ENCODE measurements at regions not wholly inside any gene's neighbourhood (a gene's known extent, or its start where the extent isn't known, plus 50 kb on each side); places are given as distances from the start of the nearest gene placed in this dataset.
A peak's percentile ranks its signal among the peaks of the same experiment; 100 is the strongest.
"Not testable (repeated sequence)": the region's sequence is repeated elsewhere in the genome, so short reads cannot be mapped to it uniquely, and the experiment has no call there.

- H3K27ac ChIP-seq; H3K4me1 ChIP-seq (replicated peaks in 1 of 2); ATAC-seq (replicated peaks in 6 of 8); in situ Hi-C loops (cut with MboI; ENCODE audit: low pct_unique_long_range_greater_than_20kb in 2 of 9, low sequenced_read_pairs in 9 of 9, unreplicated experiment in 9 of 9); H3K4me3 ChIP-seq: not testable (repeated sequence)
- 15 to 100% (median 89%) methylated on average over 1 to 3 of the region's 3 CpGs; no CpG with 5 or more reads in 1 of the 10 experiments for WGBS, 10 experiments
Observed at GRCh38 chr3:187494056-187494455, 125.9 kb downstream of the RTP4 start.

GRCh38 chr3:187491371-187491770 is 123.2 kb downstream of the RTP4 start:
- in situ Hi-C loops (cut with MboI; ENCODE audit: low pct_unique_long_range_greater_than_20kb in 2 of 9, low sequenced_read_pairs in 9 of 9, unreplicated experiment in 9 of 9) = no loop called here
- no peak overlapping the region for H3K27ac ChIP-seq
- WGBS, 10 experiments = 33 to 100% (median 50%) methylated on average over 1 of the region's 2 CpGs; no CpG with 5 or more reads in 6 of the 10 experiments
- H3K4me3 ChIP-seq = no peak overlapping the region
- ATAC-seq (replicated peaks in 6 of 8) = no peak
- no peaks in the 10 kb centered on the region for H3K4me1 ChIP-seq (replicated peaks in 1 of 2)

- no peak for ATAC-seq (replicated peaks in 6 of 8)
- H3K4me3 ChIP-seq = no peak overlapping the region
- no peaks in the 10 kb centered on the region for H3K4me1 ChIP-seq (replicated peaks in 1 of 2)
- in situ Hi-C loops (cut with MboI; ENCODE audit: low pct_unique_long_range_greater_than_20kb in 2 of 9, low sequenced_read_pairs in 9 of 9, unreplicated experiment in 9 of 9) = no loop called here
- WGBS, 10 experiments = 0 to 83% (median 0%) methylated on average over 1 of the region's 1 CpG; no CpG with 5 or more reads in 3 of the 10 experiments
- H3K27ac ChIP-seq = no peak overlapping the region
Observed at GRCh38 chr3:187490366-187490765, 122.2 kb downstream of the RTP4 start.

- H3K4me1 ChIP-seq (replicated peaks in 1 of 2) = no peaks in the 10 kb centered on the region
- H3K4me3 ChIP-seq = no peak overlapping the region
- H3K27ac ChIP-seq = no peak overlapping the region
- in situ Hi-C loops (cut with MboI; ENCODE audit: low pct_unique_long_range_greater_than_20kb in 2 of 9, low sequenced_read_pairs in 9 of 9, unreplicated experiment in 9 of 9) = no loop called here
- WGBS, 10 experiments = 5 to 95% (median 77%) methylated on average over 2 to 10 of the region's 10 CpGs; no CpG with 5 or more reads in 1 of the 10 experiments
- ATAC-seq (replicated peaks in 6 of 8) = no peak
Observed at GRCh38 chr3:187484547-187485295, 116.5 kb downstream of the RTP4 start.

GRCh38 chr3:187481426-187481825 is 113.2 kb downstream of the RTP4 start:
- Histone ChIP-seq H3K4me1 (replicated peaks in 1 of 2) (no peaks in the 10 kb centered on the region), H3K27ac (no peak overlapping the region), H3K4me3 (no peak overlapping the region)
- in situ Hi-C loops (cut with MboI; ENCODE audit: low pct_unique_long_range_greater_than_20kb in 2 of 9, low sequenced_read_pairs in 9 of 9, unreplicated experiment in 9 of 9) = no loop called here
- ATAC-seq (replicated peaks in 6 of 8) = no peak
- WGBS, 10 experiments = 0 to 100% (median 41%) methylated on average over 1 to 3 of the region's 3 CpGs

GRCh38 chr3:187475613-187476012 is 107.4 kb downstream of the RTP4 start:
- H3K27ac ChIP-seq; in situ Hi-C loops (cut with MboI; ENCODE audit: low pct_unique_long_range_greater_than_20kb in 2 of 9, low sequenced_read_pairs in 9 of 9, unreplicated experiment in 9 of 9); H3K4me1 ChIP-seq (replicated peaks in 1 of 2); ATAC-seq (replicated peaks in 6 of 8); H3K4me3 ChIP-seq: not testable (repeated sequence)

GRCh38 chr3:187473778-187474406 is 105.7 kb downstream of the RTP4 start:
- no peak for ATAC-seq (replicated peaks in 6 of 8)
- Histone ChIP-seq H3K27ac (no peak overlapping the region), H3K4me3 (no peak overlapping the region), H3K4me1 (replicated peaks in 1 of 2) (no peaks in the 10 kb centered on the region)
- in situ Hi-C loops (cut with MboI; ENCODE audit: low pct_unique_long_range_greater_than_20kb in 2 of 9, low sequenced_read_pairs in 9 of 9, unreplicated experiment in 9 of 9) = no loop called here
- WGBS, 10 experiments = 100% methylated on average over 1 of the region's 1 CpG; no CpG with 5 or more reads in 8 of the 10 experiments

- in situ Hi-C loops (cut with MboI; ENCODE audit: low pct_unique_long_range_greater_than_20kb in 2 of 9, low sequenced_read_pairs in 9 of 9, unreplicated experiment in 9 of 9); H3K4me3 ChIP-seq; H3K4me1 ChIP-seq (replicated peaks in 1 of 2); ATAC-seq (replicated peaks in 6 of 8); H3K27ac ChIP-seq: not testable (repeated sequence)
- 15 to 100% (median 72%) methylated on average over 1 to 5 of the region's 7 CpGs; no CpG with 5 or more reads in 2 of the 10 experiments for WGBS, 10 experiments
Observed at GRCh38 chr3:187466306-187466705, 98.1 kb downstream of the RTP4 start.

GRCh38 chr3:187465503-187465902 is 97.3 kb downstream of the RTP4 start:
- in situ Hi-C loops (cut with MboI; ENCODE audit: low pct_unique_long_range_greater_than_20kb in 2 of 9, low sequenced_read_pairs in 9 of 9, unreplicated experiment in 9 of 9) = no loop called here
- Histone ChIP-seq H3K4me1 (replicated peaks in 1 of 2) (no peaks in the 10 kb centered on the region), H3K27ac (no peak overlapping the region), H3K4me3 (no peak overlapping the region)
- 0 to 92% (median 32%) methylated on average over 1 to 4 of the region's 4 CpGs; no CpG with 5 or more reads in 2 of the 10 experiments for WGBS, 10 experiments
- ATAC-seq (replicated peaks in 6 of 8) = no peak

- no peak for ATAC-seq (replicated peaks in 6 of 8)
- in situ Hi-C loops (cut with MboI; ENCODE audit: low pct_unique_long_range_greater_than_20kb in 2 of 9, low sequenced_read_pairs in 9 of 9, unreplicated experiment in 9 of 9) = no loop called here
- Histone ChIP-seq H3K27ac (no peak overlapping the region), H3K4me3 (no peak overlapping the region), H3K4me1 (replicated peaks in 1 of 2) (no peaks in the 10 kb centered on the region)
- WGBS, 10 experiments = 26 to 100% (median 95%) methylated on average over 1 to 4 of the region's 4 CpGs; no CpG with 5 or more reads in 3 of the 10 experiments
Observed at GRCh38 chr3:187464682-187465081, 96.5 kb downstream of the RTP4 start.

GRCh38 chr3:187458921-187459320 is 90.7 kb downstream of the RTP4 start:
- ATAC-seq (replicated peaks in 6 of 8) = peak in 2 of 8 experiments; percentile 38 to 43
- Histone ChIP-seq H3K4me3 (no peak overlapping the region), H3K4me1 (replicated peaks in 1 of 2) (peaks cover 0 to 3% of the 10 kb centered on the region in 2 donors), H3K27ac (no peak overlapping the region)
- 14 to 86% (median 54%) methylated on average over 1 to 2 of the region's 2 CpGs; no CpG with 5 or more reads in 3 of the 10 experiments for WGBS, 10 experiments
- in situ Hi-C loops (cut with MboI; ENCODE audit: low pct_unique_long_range_greater_than_20kb in 2 of 9, low sequenced_read_pairs in 9 of 9, unreplicated experiment in 9 of 9) = no loop called here

GRCh38 chr3:187458383-187458782 is 90.2 kb downstream of the RTP4 start:
- in situ Hi-C loops (cut with MboI; ENCODE audit: low pct_unique_long_range_greater_than_20kb in 2 of 9, low sequenced_read_pairs in 9 of 9, unreplicated experiment in 9 of 9) = no loop called here

GRCh38 chr3:187456250-187456649 is 88.1 kb downstream of the RTP4 start:
- H3K4me1 ChIP-seq (replicated peaks in 1 of 2) = peaks cover 0 to 3% of the 10 kb centered on the region in 2 donors
- in situ Hi-C loops (cut with MboI; ENCODE audit: low pct_unique_long_range_greater_than_20kb in 2 of 9, low sequenced_read_pairs in 9 of 9, unreplicated experiment in 9 of 9) = no loop called here
- WGBS, 10 experiments = 0 to 100% (median 55%) methylated on average over 1 of the region's 1 CpG; no CpG with 5 or more reads in 4 of the 10 experiments
- H3K4me3 ChIP-seq = no peak overlapping the region
- H3K27ac ChIP-seq = no peak overlapping the region
- no peak for ATAC-seq (replicated peaks in 6 of 8)

More at GRCh38 chr3:187458383-187458782, 90.2 kb downstream of the RTP4 start:
- H3K4me3 ChIP-seq = no peak overlapping the region
- 20 to 100% (median 80%) methylated on average over 1 to 2 of the region's 2 CpGs; no CpG with 5 or more reads in 1 of the 10 experiments for WGBS, 10 experiments
- ATAC-seq (replicated peaks in 6 of 8) = no peak
- no peak overlapping the region for H3K27ac ChIP-seq
- H3K4me1 ChIP-seq (replicated peaks in 1 of 2) = peaks cover 0 to 3% of the 10 kb centered on the region in 2 donors

All from motor neuron (in vitro differentiated cells).